ENCODE measurements at regions not wholly inside any gene's neighbourhood (a gene's known extent, or its start where the extent isn't known, plus 50 kb on each side); places are given as distances from the start of the nearest gene placed in this dataset.

- DNase-seq: no peak
Measured at GRCh38 chr5:166302166-166302565, 1989.3 kb upstream of the WWC1 start.

GRCh38 chr5:166317425-166317824 is 1974.0 kb upstream of the WWC1 start:
- DNase-seq: no peak

GRCh38 chr5:166320920-166321480 is 1970.4 kb upstream of the WWC1 start:
- DNase-seq: no peak

GRCh38 chr5:166324372-166324771 is 1967.1 kb upstream of the WWC1 start:
- DNase-seq: no peak

- DNase-seq: no peak
Measured at GRCh38 chr5:166329149-166329800, 1962.2 kb upstream of the WWC1 start.

- DNase-seq: no peak
Measured at GRCh38 chr5:166330036-166330435, 1961.4 kb upstream of the WWC1 start.

GRCh38 chr5:166331521-166331920 is 1959.9 kb upstream of the WWC1 start:
- DNase-seq: no peak

- DNase-seq: no peak
Measured at GRCh38 chr5:166338801-166339200, 1952.6 kb upstream of the WWC1 start.

GRCh38 chr5:166340039-166340438 is 1951.4 kb upstream of the WWC1 start:
- DNase-seq: no peak

- DNase-seq: no peak
Measured at GRCh38 chr5:166341740-166342337, 1949.6 kb upstream of the WWC1 start.

GRCh38 chr5:166342402-166342801 is 1949.0 kb upstream of the WWC1 start:
- no peak for DNase-seq

GRCh38 chr5:166346726-166347374 is 1944.6 kb upstream of the WWC1 start:
- DNase-seq: no peak

- no peak for DNase-seq
Measured at GRCh38 chr5:166349046-166349445, 1942.4 kb upstream of the WWC1 start.

GRCh38 chr5:166353580-166353979 is 1937.9 kb upstream of the WWC1 start:
- DNase-seq: no peak

GRCh38 chr5:166354332-166354731 is 1937.1 kb upstream of the WWC1 start:
- no peak for DNase-seq

GRCh38 chr5:166356096-166356495 is 1935.3 kb upstream of the WWC1 start:
- no peak for DNase-seq

GRCh38 chr5:166358127-166358830 is 1933.2 kb upstream of the WWC1 start:
- no peak for DNase-seq

- no peak for DNase-seq
Measured at GRCh38 chr5:166363087-166363760, 1928.2 kb upstream of the WWC1 start.

- no peak for DNase-seq
Measured at GRCh38 chr5:166365164-166365563, 1926.3 kb upstream of the WWC1 start.

- no peak for DNase-seq
Measured at GRCh38 chr5:166367391-166367790, 1924.1 kb upstream of the WWC1 start.

GRCh38 chr5:166369346-166369745 is 1922.1 kb upstream of the WWC1 start:
- DNase-seq: no peak

- peak; percentile 12 for DNase-seq
Measured at GRCh38 chr5:166369807-166370206, 1921.6 kb upstream of the WWC1 start.

Measured in NCI-H1092 treated with DMSO at 0.1 percent for 48 hours (cell line).